Inferior parietal cortex (tissue), 1 donor: ENCODE measurements at regions not wholly inside any gene's neighbourhood (a gene's known extent, or its start where the extent isn't known, plus 50 kb on each side); places are given as distances from the start of the nearest gene placed in this dataset.

Experiments used
- DNase-seq: peaks from one replicate; pipeline ENCODE4 v3.0.0-alpha.2; 2016; ENCODE audit errors: extremely low spot score

DNA sequence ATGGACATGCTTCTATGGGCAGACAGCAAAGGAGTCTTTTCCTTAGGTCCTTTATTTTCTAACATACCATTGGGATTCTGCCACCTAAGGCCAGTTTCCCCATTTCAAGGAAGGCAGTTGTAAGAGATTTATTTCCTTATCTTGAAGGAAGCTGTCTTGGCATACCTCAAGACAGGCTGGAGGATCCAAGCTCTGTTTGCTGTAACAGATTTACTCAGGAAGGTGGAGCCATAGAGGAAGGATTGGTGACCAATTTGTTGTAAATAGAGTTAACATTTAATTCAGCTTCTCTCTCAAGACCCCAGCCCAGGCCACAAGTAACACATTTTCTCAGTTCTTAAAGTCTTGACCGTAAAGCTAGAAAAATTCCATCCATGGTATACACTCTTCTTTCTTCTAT is 131.6 kb upstream of the TENM3 start:
- no peak for DNase-seq

DNA sequence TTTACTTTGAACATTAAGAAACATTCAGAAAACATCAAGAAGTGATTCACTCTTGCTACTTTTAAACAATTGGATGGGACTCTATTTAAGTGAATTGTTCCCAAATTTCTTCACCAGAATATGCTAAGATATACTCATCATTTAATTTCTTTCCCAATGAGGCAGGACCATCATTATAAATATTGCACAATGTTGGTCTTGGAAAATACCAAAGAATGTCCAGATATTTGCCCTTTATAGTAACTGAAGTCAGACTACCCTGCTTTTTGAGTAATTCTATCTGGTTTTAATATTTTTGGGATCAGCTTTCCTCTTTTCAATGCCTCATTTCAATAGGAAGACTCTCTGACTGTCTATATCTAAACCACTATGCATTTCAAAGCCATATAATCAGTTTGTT is 129.4 kb upstream of the TENM3 start:
- no peak for DNase-seq

DNA sequence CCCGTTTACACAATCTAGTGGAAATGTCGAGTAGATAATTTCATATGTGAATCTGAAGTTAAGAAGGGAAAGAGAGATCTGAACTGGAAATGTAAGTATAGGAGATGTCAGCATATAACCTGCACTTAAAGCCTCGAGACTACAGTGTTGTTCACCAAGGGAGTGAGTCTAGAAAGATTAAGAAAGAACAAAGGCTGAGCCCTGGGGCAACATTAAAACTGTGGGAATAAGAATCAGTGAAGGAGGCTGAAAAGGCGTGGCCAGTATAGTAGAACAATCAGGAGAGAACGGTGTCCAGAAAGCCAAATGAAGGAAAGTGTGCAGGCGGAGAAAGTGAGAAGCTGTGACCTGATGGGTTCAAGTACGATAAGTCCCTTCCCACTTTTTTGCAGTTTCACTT is 118.8 kb upstream of the TENM3 start:
- no peak for DNase-seq

DNA sequence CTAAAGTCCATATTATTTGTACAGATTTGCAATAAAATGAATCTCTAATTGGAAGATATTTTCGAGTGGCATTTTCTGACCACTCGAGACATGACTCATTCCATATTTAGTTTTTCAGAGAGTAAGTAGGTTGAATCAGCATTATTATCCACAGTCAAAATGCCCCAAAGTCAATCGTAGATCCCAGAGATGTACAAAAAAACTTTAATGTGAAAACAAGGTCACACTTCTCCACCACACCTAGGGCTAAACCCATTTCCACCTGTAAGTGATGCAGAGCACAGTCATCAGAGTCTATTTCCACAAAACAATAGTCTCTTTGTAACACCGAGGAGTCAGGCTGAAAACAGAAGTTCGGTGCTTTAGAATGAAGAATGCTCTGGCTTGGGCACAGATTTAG is 117.1 kb upstream of the TENM3 start:
- no peak for DNase-seq

- no peak for DNase-seq
Measured at GRCh38 chr4:182126603-182127002, 116.6 kb upstream of the TENM3 start.

DNA sequence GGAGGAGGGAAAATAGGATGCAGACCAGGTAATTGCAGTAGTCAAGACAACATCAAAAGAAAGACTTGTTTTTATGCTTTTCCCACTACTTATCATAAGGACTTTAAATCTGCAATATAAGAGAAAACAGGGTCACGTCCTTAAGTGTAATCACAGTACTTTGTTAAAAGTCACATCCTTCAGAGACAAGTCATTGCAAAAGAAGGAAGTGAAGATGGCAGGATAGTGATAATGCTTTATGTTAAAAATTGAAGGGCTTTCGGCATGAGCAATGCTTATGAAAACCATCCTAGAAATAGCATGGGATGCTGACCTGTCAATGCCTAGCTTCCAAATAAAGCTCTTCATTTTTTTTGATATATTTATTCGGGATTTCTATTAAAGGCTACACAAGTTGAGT is 110.2 kb upstream of the TENM3 start:
- DNase-seq, result no peak

DNA sequence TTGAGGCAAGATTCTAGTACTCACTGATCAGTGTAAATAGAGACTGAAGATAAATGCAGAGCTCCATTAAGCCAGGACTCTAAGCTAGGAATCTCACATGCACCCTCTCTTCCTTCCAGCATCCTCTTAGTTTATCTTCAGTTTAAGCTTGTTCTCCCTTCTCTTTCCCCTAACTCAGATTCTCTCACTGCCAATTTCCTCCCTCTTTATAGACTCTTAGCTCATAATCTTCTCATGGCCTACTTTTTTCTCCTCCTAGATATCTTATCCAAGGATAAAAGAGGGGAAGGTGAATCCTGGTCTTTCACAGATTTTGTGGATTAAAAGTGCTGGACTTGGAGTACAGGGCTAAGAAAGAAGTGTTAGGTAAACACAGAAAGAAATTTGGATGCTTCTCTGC is 108.9 kb upstream of the TENM3 start:
- no peak for DNase-seq

- DNase-seq, result no peak
Measured at GRCh38 chr4:182136201-182136600, 107.0 kb upstream of the TENM3 start.

- DNase-seq, result no peak
Measured at GRCh38 chr4:182137343-182137742, 105.9 kb upstream of the TENM3 start.

- DNase-seq, result no peak
Measured at GRCh38 chr4:182139491-182139890, 103.7 kb upstream of the TENM3 start.

DNA sequence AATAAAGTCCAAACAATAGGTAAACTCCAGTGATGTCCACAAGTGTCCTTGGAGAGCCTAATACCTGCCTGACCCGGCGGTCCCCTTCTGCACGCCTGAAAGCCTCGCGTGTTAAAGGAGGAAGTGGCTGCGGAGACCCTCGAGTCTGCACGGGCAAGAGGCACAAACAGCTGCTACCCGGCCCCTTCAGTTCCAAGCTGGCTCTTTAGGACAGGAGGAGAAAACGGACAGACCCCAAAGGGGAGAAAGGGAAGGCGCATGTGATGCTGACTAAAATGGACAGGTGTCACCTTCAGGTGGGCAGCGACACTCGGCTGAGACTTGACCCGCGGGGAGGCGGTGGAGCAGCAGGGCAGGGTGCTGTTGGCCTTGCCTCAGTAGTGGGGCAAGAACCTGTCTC is 102.7 kb upstream of the TENM3 start:
- no peak for DNase-seq

DNA sequence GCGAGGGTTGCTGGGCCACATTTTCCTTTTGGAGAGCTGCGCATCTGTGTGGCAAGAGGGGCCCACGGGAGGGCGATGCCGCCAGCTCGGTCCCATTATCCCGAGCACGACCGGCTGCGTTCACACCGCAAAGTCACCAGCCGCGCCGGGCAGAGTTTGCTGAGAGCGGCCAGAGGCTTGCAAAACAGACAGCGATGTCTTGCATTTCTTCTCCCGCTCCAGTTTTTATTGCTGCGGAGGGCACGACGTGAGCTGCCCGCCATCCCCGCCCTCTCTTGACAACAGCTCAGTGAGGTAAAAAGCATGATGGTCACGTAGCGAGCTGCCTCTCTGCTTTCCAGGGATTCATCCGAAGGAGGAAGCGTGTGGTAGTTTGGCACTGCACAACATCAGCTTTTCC is 102.1 kb upstream of the TENM3 start:
- no peak for DNase-seq

- DNase-seq, result no peak
Measured at GRCh38 chr4:182142176-182143085, 100.8 kb upstream of the TENM3 start.

DNA sequence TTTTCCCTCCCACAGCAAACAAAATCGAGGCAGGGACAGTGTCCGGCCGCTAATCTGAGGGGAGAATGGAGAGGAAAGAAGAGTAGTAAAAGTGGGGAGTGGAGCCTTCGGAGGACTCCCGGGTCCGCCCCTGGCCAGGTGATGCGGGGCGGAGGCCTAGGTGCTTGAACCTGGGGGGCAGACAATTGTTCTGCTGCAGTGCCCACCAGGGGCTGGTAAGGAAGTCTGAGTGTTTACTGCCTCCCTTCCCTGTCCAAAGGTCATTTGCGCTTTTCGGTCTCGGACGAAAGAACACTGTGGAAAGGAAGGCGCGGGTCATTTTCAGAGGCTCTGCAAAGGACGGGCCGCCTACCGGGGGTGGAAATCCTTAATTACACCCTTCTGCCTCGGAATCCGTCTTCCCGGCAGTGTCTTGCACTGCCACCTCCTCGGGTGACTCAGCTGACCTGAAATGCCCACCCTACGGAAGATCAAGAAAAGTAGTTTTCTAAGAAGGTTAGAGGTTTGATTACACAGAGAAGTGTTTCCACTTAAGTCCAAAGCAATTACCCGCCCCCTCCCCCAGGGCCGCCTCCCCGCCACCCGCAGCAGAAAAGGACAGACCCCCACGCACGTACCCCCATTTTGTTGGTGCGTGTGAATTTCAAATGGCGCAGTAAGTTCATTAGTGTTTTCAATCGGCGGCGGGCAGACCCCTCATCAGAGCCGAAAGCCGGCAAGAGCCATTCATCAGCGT is 99.9 kb upstream of the TENM3 start:
- no peak for DNase-seq

GRCh38 chr4:182143822-182144625 is 99.2 kb upstream of the TENM3 start:
- no peak for DNase-seq

GRCh38 chr4:182144626-182145333 is 98.4 kb upstream of the TENM3 start:
- no peak for DNase-seq

GRCh38 chr4:182145334-182145905 is 97.8 kb upstream of the TENM3 start:
- DNase-seq, result no peak

- no peak for DNase-seq
Measured at GRCh38 chr4:182147391-182147790, 95.8 kb upstream of the TENM3 start.

DNA sequence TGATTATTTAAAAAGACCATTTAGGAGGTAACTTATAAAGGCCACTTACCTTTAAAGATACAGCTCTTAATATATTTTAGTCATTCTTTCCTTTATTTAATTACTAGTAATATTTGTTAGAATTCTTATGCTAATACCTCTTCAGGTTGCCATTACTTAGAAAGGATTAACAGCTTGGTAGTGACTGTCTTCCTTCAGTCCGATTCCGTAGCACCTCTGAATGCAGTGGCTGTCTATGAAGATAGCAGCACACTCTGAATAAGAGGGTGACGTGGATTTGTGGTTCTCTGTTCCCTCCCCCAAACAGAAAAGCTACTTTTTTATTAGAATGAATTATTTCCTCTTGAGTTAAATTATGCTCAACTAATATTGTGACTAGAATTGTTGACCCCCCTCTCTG is 92.6 kb upstream of the TENM3 start:
- DNase-seq, result no peak

GRCh38 chr4:182155806-182156205 is 87.4 kb upstream of the TENM3 start:
- no peak for DNase-seq

DNA sequence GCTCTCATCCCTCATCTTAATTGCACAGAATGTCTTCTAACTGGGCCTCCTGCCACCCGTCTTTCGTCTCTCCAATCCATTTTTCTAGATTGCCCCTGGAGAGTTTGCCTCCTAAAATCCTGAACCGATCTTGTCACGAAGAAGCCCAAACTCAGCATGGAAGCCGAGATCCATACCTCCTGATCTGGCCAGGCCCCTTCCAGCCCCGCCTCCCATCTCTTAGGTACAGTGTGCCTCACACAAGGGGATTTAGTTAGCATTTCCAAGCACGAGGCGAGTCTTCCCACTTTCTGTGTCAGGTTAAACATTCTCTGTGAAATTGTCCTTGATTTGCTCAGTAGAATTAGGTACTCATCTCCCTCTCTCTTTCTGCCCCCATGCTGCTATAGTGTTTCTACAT is 80.0 kb upstream of the TENM3 start:
- DNase-seq, result no peak
